ENCODE measurements at regions not wholly inside any gene's neighbourhood (a gene's known extent, or its start where the extent isn't known, plus 50 kb on each side); places are given as distances from the start of the nearest gene placed in this dataset.

DNA sequence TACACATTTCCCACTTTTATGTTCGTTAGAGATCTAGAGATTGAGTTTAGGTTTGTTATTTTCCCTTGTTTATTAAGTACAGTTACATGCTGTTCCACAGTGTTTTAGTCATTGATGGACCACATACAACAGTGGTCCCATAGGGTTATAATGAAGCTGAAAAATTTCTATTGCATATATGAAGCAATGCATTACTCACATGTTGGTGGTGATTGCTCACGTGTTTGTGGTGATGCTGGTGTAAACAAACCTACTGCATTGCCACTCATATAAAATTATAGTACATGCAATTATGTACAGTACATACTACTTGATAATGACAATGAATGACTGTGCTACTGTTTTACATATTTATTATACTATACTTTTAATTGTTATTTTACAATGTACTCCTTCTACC lies 51.0 kb upstream of the NXPH2 start:
- TF ChIP-seq POLR2AphosphoS5 (IDR thresholded peaks at IDR 0.05; ENCODE audit: low read depth, low read length) (no peak), POLR2A (IDR thresholded peaks at IDR 0.05; ENCODE audit: low read depth, low read length) (no peak), TAF1 (IDR thresholded peaks at IDR 0.05; ENCODE audit: low read depth, low read length) (no peak), SPI1 (IDR thresholded peaks at IDR 0.05; ENCODE audit: low read depth, low read length) (no peak), PAX5 (IDR thresholded peaks at IDR 0.05; ENCODE audit: insufficient read depth, low read length, severe bottlenecking) (no peak)

Data from GM12891 (cell line).